B cell (primary cell): ENCODE measurements at regions not wholly inside any gene's neighbourhood (a gene's known extent, or its start where the extent isn't known, plus 50 kb on each side); places are given as distances from the start of the nearest gene placed in this dataset.
"Not testable (repeated sequence)": the region's sequence is repeated elsewhere in the genome, so short reads cannot be mapped to it uniquely, and the experiment has no call there.

Experiments
- ATAC-seq: fragments of 200-7000 bp; cut with Tn5 transposase; one replicate; pipeline ENCODE4 v1.10.0; 2021; ENCODE audit warnings: low read depth, mild to moderate bottlenecking, moderate number of reproducible peaks, moderate library complexity
- CTCF ChIA-PET: fragments of 350-600 bp; sonication (Branson Sonifier 250); formaldehyde crosslinking; loops from one replicate; lab custom pipeline; 2021; ENCODE audit warnings: antibody characterized with exemption, inconsistent platforms; lab: Charles Lee
- POLR2A ChIA-PET: fragments of 350-600 bp; sonication (Branson Sonifier 250); formaldehyde crosslinking; loops from one replicate; lab custom pipeline; 2021; ENCODE audit warnings: antibody characterized with exemption; lab: Charles Lee
- DNase-seq: peaks from one replicate; pipeline ENCODE4 v3.0.0; 2013
- H2AFZ ChIP-seq: 2 replicates; pipeline ENCODE4 v1.6.1; 2012; ENCODE audit warnings: mild to moderate bottlenecking, low read depth, low read length; ENCODE audit not compliant: insufficient read depth, poor library complexity, severe bottlenecking
- H3K27ac ChIP-seq, 2 donors: 1 replicate in 1 of 2; 2 replicates in 1 of 2; pipeline ENCODE4 v1.5.1; 2012 to 2013; ENCODE audit warnings: low read length in 2 of 2, mild to moderate bottlenecking in 2 of 2, moderate library complexity in 1 of 2
- H3K27me3 ChIP-seq, 4 experiments: fragments of 200-600 bp in 1 of 4; sonication (generic) in 1 of 4; replicated peaks in 1 of 4; 1 replicate in 2 of 4; 2 replicates in 2 of 4; pipeline versions ENCODE4 v1.6.1 to v1.7.0; 2013 to 2016; ENCODE audit warnings: low read length in 3 of 4, mild to moderate bottlenecking in 2 of 4, mixed read lengths in 1 of 4, moderate library complexity in 1 of 4; ENCODE audit not compliant: insufficient read depth in 4 of 4, control insufficient read depth in 3 of 4; ENCODE audit errors: control extremely low read depth in 1 of 4
- H3K36me3 ChIP-seq, 2 experiments: replicated peaks in 1 of 2; 1 replicate in 1 of 2; 2 replicates in 1 of 2; pipeline versions ENCODE4 v1.6.1 to v1.7.1; 2013; ENCODE audit warnings: low read length in 1 of 2; ENCODE audit not compliant: insufficient read depth in 2 of 2, control insufficient read depth in 1 of 2; ENCODE audit errors: control extremely low read depth in 1 of 2, extremely low read depth in 1 of 2
- H3K4me1 ChIP-seq, 2 donors: fragments of 200-600 bp in 1 of 2; sonication (generic) in 1 of 2; 1 replicate in 1 of 2; 2 replicates in 1 of 2; pipeline versions ENCODE4 v1.5.1 to v1.6.1; 2013 to 2017; ENCODE audit warnings: low read length in 2 of 2; ENCODE audit not compliant: control insufficient read depth in 2 of 2, insufficient read depth in 2 of 2
- H3K4me2 ChIP-seq: replicated peaks from 2 replicates; pipeline ENCODE3; 2012; ENCODE audit warnings: mild to moderate bottlenecking, low read depth, low read length; ENCODE audit not compliant: poor library complexity, severe bottlenecking
- H3K4me3 ChIP-seq, 5 experiments: fragments of 200-600 bp in 1 of 5; sonication (generic) in 1 of 5; 1 replicate in 3 of 5; 2 replicates in 2 of 5; pipeline versions ENCODE4 v1.5.1 to v1.7.0; 2011 to 2016; ENCODE audit warnings: low read length in 4 of 5, mild to moderate bottlenecking in 4 of 5, low read depth in 2 of 5, control low read depth in 1 of 5, moderate library complexity in 1 of 5; ENCODE audit not compliant: insufficient read depth in 1 of 5; ENCODE audit errors: control extremely low read depth in 1 of 5, extremely low read depth in 1 of 5
- H3K79me2 ChIP-seq: fragments of 200-600 bp; sonication (generic); one replicate; pipeline ENCODE4 v1.6.0; 2016; ENCODE audit warnings: low read length; ENCODE audit not compliant: control insufficient read depth, insufficient read depth
- H3K9ac ChIP-seq: fragments of 200-600 bp; sonication (generic); 2 replicates; pipeline ENCODE4 v1.6.1; 2017; ENCODE audit warnings: mild to moderate bottlenecking, low read length, moderate library complexity
- H3K9me3 ChIP-seq, 3 donors: one replicate each; pipeline versions ENCODE4 v1.6.1 to v1.7.1; 2013; ENCODE audit warnings: low read length in 2 of 3; ENCODE audit not compliant: control insufficient read depth in 2 of 3, insufficient read depth in 1 of 3; ENCODE audit errors: control extremely low read depth in 1 of 3
- H4K20me1 ChIP-seq: 2 replicates; pipeline ENCODE4 v1.6.0; 2012; ENCODE audit warnings: mild to moderate bottlenecking, low read length; ENCODE audit not compliant: insufficient read depth, control insufficient read depth, poor library complexity, severe bottlenecking
- H3K27ac Mint-ChIP-seq: one replicate; pipeline ENCODE4 v1.8.0; 2021; ENCODE audit warnings: mixed read lengths
- H3K27me3 Mint-ChIP-seq: one replicate; pipeline ENCODE4 v1.8.0; 2021; ENCODE audit warnings: mixed read lengths
- H3K4me1 Mint-ChIP-seq: one replicate; pipeline ENCODE4 v1.8.0; 2021; ENCODE audit warnings: mixed read lengths
- H3K4me3 Mint-ChIP-seq: one replicate; pipeline ENCODE4 v1.8.0; 2021; ENCODE audit warnings: mixed read lengths
- H3K9me3 Mint-ChIP-seq: one replicate; pipeline ENCODE4 v1.8.0; 2022; ENCODE audit warnings: mixed read lengths; ENCODE audit not compliant: insufficient read depth
- EZH2 ChIP-seq: IDR thresholded peaks from 2 replicates; pipeline ENCODE4 v1.6.1; 2012; ENCODE audit warnings: borderline replicate concordance, low read depth, mild to moderate bottlenecking, moderate library complexity, low read length; ENCODE audit not compliant: insufficient read depth, poor library complexity, severe bottlenecking
- WGBS: methylation state at CpG from one replicate; pipeline ENCODE4 v1.1.5; 2013; ENCODE audit warnings: missing lambda C conversion rate; ENCODE audit not compliant: insufficient coverage; 5-methylcytosine and 5-hydroxymethylcytosine counted together
- intact Hi-C: fragments of 100-400 bp; cut with micrococcal nuclease; formaldehyde crosslinking; loops from one replicate; pipeline ENCODE4 v1.10.0; 2022
- TF ChIP-seq, protein P1 (sequence below): fragments of 200-600 bp; IDR thresholded peaks from one replicate; pipeline ENCODE4 v1.8.0; 2022; ENCODE audit warnings: antibody characterized with exemption, mild to moderate bottlenecking

DNA sequence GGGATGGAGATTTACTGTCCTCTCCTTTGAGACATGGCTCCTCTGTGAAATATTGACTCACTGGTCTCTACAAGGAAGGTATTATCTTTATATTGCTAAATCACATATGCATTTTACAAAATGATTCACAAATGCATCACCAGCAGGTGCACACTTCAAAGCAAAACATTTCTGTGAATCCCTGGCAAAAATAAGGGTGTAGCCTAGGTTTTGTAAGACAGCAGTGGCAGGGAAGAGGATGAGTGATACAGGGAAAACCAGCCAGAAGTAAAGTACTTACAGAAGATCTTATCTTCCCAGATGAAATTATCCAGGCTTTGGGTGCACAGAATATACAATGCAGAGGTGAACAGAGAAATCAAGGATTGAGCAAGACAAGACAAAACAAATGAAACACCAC, 1094.6 kb downstream of the GATA3 start:
- Histone ChIP-seq H3K4me1 (no peaks in the 10 kb centered on the region), H3K79me2 (no peaks in the 10 kb centered on the region), H3K27ac (no peak overlapping the region), H3K4me2 (no peak overlapping the region), H4K20me1 (no peaks in the 10 kb centered on the region), H2AFZ (no peak overlapping the region), H3K4me3 (no peak overlapping the region), H3K36me3 (no peaks in the 10 kb centered on the region), H3K9ac (no peak overlapping the region), H3K9me3 (no peaks in the 10 kb centered on the region), H3K27me3 (no peaks in the 10 kb centered on the region)
- Mint-ChIP-seq H3K27ac (no peak overlapping the region), H3K4me1 (no peaks in the 10 kb centered on the region), H3K4me3 (no peak overlapping the region), H3K27me3 (no peaks in the 10 kb centered on the region), H3K9me3 (peaks cover 4% of the 10 kb centered on the region)
- DNase-seq (no peak), ATAC-seq (no peak)
- intact Hi-C loops: no loop called here
- CTCF ChIA-PET: no interaction called here
- POLR2A ChIA-PET: no interaction called here
- TF ChIP-seq EZH2: no peak
- TF ChIP-seq, protein P1, sequence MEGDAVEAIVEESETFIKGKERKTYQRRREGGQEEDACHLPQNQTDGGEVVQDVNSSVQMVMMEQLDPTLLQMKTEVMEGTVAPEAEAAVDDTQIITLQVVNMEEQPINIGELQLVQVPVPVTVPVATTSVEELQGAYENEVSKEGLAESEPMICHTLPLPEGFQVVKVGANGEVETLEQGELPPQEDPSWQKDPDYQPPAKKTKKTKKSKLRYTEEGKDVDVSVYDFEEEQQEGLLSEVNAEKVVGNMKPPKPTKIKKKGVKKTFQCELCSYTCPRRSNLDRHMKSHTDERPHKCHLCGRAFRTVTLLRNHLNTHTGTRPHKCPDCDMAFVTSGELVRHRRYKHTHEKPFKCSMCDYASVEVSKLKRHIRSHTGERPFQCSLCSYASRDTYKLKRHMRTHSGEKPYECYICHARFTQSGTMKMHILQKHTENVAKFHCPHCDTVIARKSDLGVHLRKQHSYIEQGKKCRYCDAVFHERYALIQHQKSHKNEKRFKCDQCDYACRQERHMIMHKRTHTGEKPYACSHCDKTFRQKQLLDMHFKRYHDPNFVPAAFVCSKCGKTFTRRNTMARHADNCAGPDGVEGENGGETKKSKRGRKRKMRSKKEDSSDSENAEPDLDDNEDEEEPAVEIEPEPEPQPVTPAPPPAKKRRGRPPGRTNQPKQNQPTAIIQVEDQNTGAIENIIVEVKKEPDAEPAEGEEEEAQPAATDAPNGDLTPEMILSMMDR: no peak

DNA sequence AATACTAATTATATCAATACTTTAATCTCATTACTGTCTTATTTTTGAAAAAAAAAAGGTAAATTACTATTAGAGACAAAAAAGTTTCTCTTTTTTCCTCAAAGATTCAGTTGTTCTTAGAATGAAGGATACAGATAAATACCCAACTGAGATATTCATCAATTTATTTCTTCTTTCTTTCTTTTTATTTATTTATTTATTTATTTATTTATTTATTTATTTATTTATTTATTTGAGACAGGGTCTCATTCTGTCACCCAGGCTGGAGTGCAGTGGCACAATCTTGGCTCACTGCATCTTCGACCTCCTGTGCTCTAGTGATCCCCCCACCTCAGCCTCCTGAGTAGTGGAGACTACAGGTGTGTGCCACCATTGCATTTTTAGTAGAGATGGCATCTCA, 1098.6 kb downstream of the GATA3 start:
- no CpG with 5 or more reads among the region's 1 CpG for WGBS
- H3K9ac ChIP-seq, H3K27ac Mint-ChIP-seq, H3K27me3 ChIP-seq, CTCF ChIA-PET, H3K9me3 Mint-ChIP-seq, H4K20me1 ChIP-seq, ATAC-seq, H3K4me3 ChIP-seq, H3K27ac ChIP-seq, H3K4me2 ChIP-seq, H3K4me3 Mint-ChIP-seq, POLR2A ChIA-PET, DNase-seq, H3K9me3 ChIP-seq, H3K27me3 Mint-ChIP-seq, intact Hi-C loops, H3K79me2 ChIP-seq, H3K4me1 Mint-ChIP-seq, H3K4me1 ChIP-seq, H3K36me3 ChIP-seq, H2AFZ ChIP-seq: not testable (repeated sequence)
